ENCODE measurements at regions not wholly inside any gene's neighbourhood (a gene's known extent, or its start where the extent isn't known, plus 50 kb on each side); places are given as distances from the start of the nearest gene placed in this dataset.

DNA sequence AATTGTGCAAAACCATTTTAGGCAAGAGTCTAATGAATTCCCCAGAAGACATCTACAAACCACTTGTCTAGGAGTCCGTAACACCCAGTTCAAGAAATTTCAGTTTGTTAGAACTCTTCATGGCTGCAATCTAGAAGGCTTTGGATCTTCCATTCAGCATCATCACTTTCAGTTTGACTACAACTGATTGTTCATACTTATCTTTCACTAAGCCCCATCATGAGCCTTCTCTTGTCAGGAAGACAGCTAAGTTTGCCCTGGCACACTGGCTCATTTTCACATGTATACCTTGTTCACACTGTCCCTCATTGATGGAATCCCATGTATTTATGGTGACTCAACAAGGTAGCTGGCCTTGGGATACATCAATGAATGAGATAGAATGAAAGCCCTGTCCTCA, 898.4 kb upstream of the CELF4 start:
- DNase-seq = no peak

DNA sequence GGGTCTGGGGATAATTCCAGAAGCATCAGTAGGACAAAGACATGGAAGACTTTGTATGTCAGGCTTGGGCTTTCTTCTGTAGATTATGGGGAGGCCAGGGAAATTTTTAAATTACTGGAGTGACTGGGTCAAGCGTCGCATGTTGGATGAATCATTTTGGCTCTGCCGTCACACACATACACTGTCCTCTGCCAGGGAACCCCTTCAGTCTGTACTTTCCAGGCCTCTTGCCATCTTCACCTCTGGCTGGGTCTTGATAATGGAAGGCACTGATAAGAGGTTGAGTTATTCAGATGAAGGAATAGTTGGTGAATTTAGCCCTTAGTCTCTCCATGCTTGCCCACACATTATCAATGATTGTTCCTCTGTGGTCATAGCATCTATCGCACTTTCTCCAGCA, 895.1 kb upstream of the CELF4 start:
- no peak for DNase-seq

DNA sequence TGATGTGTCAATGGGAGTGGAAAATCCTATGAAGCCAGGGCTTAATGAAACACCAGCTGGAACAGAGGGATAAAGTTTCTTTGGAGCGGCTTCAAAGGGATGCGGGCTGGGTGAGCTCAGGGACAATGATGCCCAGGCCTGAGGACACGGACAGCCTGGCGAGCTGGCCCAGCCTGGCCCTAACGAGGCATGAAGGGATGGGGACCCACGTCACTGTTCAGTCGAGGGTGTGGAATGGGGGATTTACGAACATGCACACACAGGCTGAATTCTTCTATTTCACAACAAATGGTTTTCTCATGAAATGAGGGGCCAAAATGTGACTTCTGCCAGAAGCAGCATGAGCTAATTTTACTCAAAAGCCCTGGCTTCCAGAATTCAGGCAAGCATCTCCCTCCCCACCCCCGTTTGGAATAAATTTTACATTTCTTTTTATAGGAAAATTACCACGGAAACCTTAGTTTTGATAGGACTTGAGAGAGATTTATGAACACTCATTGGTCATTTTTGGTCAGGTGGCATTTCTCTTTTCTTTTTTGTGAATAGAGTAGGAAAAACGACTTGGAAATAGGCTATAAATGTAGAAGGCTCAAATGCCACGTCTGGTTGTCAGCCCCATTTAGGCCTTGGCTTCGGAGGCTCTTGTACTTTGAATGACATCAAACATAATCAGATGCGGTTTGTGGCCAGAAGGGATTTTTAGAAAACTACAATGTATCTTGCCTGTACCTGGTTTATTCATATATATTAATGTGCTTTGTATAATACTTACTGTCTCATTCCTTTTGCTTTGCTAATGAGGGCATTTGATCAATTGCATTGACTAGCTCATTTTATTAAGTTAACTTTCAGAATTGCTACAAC, 893.8 kb upstream of the CELF4 start:
- no peak for DNase-seq

DNA sequence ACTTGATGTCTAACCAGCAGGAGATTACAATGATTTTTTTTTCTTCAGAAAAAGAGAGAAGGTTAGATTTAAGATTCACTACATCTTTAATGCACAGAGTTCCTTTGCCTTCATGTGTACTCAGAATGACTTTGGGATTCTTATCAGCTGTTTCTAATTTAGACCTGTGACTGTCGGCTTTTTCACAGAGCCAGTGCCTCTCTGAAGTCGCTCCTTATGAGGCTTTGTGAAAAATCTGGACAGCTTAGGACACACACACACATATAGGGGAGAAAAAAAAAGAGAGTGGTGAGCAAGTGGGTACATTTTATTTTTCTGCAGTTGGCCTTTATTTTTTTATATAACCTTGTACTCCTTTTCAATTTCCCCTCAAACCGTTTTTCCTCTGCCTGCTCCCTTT, 893.1 kb upstream of the CELF4 start:
- no peak for DNase-seq

DNA sequence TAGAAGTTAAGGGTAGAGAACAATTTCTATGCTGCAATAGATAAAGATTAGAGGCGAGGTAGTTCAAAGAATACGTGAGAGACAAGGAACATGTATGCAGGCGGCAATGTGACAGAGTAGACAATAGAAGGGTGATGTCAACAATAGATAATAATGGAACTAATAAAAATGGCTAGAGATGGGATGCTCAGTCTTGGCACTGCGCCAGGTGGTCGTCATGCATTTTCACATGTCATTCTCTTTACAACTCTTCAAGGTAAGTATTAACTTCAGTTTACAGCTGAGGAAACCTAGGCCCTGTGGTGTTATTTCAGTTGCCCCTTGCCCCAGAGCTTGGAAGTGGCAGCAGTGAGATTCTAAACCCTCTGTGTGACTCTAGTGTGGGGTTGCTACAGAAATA, 890.7 kb upstream of the CELF4 start:
- no peak for DNase-seq

DNA sequence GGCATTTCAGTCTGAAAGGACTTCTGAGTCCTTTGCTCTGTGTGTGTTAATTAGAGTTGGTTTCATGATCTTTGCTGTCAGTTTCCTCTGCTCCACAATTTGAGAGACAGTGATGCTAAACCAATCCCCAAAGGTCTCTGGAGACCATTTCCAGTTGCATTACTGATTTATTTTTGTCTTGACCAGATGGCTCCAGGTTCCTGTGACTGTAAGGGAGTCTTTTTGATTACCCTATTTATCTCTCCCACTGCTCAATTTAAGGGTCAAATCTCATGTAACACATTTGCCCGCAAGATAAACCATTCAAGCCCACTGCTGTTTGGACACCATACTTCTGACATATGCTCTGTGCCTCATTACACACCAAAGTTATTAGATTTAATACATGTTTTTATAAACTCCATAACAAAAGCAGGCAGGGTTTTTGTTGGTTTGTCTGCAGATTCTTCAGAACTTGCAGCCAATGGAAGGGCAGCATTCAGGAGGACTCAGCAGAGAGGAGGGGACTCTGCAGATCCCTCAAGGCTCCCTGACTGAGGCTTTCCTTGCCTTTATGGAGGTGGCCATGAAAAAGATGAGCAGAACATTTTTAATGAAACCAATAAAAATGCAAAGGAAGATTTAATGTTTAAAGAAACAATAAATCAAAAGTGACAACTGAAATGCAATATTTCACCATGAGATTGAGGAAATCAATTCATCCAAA, 889.3 kb upstream of the CELF4 start:
- DNase-seq = no peak

DNA sequence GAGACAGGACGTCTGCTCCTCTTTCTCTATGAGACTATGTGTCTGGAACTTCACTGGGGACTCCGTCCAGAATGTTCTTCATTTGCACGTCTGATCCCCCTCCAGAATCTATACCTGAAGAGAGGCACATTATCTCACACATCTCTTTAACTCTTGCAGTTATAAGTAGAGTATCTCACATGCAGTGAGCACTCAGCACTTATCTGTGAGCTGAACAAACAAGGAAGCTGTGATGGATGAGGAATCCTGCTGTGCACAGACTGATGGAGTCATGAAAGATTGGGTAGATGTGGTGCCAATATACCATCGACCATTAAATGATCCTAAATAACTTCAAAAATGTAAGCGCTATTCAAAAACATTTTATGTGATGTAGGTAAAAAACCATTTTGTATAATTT, 888.3 kb upstream of the CELF4 start:
- no peak for DNase-seq

DNA sequence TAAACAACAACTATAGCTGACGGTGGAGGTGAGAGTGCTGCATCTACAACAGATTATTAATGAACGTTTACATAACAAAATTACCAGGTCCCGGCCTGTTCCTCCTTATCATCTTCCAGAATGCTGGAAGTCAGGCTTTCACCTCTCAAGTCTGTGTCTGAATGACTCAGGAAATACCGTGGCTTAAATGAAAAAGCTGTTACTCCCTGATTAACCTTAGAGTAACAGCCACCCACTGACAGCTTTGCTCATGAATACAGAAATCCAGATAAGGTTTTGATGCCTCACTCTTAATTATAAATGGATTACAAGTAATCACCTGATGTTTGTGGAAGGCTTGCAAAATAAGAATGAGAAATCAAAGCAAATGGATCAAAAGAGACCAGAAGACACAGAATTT, 885.3 kb upstream of the CELF4 start:
- DNase-seq = no peak

DNA sequence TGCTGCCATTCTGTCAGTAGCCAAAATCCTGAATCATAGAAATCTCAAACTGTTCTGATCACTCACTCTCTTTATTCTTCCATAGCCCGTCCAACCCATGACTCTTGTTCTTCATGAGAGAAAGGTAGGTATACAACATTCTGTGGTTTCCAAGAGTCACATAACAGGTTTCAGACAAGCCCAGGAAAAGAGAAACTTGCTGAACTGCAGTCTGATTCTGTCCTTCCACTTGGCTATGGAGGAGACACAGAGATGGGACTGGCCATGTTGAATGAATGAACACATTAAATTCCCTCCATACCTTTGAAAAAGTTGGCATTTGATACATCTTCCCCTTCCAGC, 880.2 kb upstream of the CELF4 start:
- DNase-seq = no peak

DNA sequence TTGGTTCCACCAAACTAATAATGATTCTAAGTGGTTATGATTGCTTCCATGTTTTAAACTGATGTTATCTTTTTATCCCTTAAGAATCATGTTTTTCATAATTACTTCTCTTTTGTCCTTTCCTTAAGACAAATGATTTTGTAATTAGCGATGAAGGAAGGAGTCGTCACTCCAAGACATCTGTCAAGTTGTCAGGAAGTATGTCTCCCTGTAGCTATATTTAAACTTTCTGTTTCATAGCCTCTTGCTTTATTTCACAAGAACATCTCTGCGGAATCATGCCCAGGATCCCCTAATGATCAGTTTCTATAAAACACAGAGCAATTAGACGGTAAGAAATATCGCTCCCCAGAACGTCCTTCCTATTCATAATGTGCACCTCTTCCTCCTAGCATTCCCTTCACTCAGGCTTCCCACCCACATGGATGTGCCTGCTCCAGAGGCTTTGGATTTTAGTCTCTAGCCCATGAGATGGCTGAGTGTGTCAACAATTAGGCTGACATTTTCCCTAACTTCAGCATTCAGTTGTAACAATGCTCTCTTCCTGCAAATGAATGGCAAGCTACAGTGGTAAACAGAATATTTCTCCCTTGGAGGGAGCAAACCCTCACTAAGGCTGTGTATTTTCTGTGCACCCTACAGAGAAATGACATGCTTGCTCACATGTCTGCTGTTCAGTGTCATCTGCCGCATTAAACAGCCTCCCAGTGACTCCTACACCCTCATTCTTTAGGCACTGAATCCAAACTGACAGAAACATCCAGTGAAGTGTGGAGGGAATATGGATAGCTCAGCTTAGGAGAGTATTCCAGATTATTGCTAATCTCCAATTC, 879.6 kb upstream of the CELF4 start:
- DNase-seq = no peak

DNA sequence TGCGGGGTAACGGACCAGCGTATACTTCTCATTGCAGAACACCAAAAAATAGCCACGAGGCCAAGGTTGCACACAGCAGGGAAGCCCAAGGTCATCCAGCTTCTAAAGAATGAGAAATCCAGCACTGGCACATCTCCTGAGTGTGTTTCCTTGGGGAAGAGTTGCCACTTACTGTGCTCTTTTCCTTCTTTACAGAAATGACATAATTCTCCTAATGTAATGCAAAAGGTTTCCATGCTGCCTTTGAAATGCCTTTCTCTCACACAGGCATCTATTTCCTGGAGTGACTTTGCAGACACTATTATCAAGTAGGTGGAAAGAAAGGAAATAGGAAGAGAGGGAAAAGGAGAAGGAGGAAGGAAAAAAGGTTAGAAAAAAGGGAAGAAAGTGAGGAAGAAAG, 862.1 kb upstream of the CELF4 start:
- no peak for DNase-seq

DNA sequence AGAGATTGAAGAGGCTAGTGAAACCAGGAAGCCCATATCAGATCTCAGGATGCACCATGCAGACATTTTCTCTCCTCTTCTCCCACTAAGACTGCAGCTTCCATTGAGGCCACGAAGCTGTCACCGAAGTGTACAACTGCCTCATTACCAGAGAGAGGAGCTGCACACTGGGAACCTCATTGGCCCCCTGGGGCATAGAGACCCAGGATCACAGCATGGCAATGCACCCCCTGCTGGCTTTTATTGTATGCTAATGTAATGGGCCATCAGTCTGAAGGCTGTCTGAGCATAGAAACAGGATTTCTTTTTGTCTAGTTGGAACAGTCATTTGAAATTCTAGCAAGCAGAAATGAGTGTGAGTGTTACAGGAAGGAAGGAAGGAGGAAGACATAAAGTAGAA, 861.6 kb upstream of the CELF4 start:
- no peak for DNase-seq

DNA sequence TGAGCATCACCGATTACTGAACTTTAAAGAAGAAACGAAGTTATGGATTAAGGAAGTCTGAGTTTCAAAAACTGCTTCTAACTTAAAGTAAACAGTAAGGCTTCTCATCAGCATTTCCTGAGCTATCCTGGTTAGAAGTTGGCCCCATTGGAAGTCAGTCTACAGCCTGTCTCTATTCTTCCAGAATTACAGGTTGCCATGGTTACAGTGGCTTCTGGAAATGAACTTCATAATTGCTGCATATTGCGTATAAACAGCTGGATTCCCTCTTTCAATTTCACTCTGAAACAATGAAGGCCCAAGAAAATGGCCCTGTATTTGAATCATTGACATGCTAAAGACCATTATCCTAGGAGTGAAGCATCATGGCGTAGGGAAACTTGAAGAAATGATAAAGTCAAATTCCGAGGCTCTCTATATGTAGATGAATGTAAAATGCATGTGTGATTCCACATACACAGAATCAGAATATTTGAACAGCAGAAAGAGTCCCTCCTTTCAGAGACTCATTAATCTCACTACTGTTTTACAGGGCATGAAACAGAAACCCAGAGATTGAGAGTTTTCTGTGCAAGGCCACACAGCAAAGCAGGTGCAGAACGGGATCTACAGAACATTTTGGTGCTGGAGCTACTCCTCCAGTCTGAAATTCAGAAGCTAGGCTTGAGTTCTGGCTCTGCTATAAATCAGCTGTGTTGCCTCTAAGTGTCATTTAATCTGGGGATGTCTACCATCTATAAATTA, 856.4 kb upstream of the CELF4 start:
- no peak for DNase-seq

DNA sequence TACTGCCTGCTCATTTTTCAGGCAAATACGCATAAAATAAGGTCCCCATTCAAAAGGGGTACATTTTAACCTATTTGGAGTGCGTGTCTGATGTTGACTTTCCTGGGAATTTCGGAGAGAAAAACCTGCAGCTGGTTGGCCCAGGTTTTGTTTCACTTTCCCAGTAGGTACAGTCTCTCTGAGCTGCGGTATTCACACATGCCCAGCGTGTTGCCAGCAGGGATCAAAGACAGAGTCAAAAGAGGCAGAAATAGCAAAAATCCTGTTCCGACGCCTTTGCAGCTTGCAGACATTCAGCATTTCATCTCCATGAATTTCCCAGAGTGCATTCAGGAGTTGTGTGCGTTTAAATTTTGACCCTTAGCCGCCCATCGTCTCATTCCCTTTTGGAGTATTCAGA, 855.4 kb upstream of the CELF4 start:
- no peak for DNase-seq

DNA sequence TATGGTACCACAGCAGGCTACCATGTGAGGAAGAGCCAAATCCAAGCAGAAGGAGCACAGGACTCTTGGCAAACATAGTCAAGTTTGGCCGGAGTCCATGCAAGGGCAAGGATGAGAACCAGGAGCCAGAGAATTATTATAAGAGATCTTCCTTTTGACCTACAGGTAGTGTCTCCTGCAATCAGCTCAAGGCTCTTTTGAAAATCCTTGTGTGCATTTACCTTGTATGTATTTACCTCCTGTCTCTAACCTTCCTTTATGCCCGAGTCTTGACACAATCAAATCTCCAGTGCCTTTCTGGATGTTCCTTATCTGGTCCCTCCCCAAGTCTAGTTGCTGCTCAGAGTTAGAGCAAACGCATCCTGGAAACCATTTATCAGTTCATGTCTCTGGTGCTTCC, 855.0 kb upstream of the CELF4 start:
- no peak for DNase-seq

DNA sequence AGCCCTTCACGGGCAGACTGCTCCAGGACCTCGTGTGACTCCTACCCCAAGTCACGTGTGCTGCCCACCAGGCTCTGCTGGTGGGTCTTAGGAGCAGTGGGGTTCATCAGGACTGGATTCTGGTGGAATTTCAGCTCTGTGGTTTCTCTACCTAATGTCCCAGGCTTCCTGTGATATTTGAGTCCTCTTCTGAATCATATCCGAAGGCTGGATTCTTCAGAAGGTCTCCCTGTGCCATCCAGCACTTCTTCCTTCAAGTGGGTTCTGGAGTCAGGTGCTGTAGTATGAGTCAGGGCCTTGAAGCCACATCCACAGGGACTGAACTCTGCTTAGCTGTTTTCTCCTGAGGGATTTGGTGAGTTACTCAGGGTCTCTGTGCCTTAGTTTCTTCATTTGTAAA, 850.2 kb upstream of the CELF4 start:
- DNase-seq = no peak

DNA sequence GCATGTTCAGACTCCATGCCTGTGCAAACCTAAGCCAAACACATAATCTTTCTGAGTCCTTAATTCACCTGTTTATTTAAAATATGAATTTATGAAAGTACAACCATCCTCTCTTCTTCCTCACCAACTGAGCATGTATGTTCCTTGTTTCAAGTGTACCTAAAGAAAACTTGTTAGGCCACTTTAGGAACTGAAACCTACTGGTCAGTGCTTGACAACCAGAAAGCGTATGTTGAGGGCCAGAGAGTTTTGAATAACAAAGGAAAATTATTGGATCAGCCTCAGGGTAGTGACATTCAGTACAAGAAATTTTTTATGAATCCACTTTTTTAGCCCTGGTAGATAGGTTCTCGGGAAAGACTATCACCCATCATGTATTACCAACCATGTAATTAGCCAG, 847.6 kb upstream of the CELF4 start:
- DNase-seq = no peak

DNA sequence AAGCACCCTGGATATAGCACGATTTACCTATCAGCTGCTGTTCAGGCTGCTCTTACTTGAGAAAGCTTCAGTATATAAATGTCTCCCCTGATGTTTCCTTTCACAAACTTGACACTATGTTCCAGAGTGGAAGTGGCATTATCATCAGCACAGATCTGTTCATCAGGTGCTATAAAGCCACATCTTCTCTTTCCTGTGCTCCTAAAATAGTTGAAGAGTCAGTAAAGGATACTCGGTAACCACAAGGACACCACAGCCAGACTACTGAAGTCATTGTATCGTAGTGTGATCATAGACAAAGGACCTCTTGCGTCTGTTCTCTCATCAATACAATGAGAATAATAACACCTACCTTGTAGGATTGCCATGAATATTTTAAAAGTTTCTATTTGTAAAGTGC, 841.0 kb upstream of the CELF4 start:
- no peak for DNase-seq

DNA sequence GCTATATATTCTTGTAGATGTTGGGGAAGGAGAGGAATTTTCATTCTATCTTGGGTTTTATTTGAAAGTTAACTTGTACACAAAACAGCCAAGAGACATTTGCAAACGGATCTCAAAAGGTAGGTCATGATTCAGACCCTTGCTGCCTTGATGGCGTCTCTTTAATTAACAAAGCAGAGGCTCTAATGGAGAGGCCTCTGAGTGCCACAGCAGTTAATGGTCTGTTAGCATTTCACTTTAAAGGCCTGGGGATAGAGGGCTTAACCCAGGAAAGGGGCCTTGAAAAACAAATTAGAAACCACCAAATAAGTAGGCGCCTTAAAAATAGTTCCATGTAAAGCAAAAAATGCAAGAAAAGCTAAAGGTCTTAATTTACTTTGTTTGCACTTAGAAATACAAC, 836.9 kb upstream of the CELF4 start:
- no peak for DNase-seq

DNA sequence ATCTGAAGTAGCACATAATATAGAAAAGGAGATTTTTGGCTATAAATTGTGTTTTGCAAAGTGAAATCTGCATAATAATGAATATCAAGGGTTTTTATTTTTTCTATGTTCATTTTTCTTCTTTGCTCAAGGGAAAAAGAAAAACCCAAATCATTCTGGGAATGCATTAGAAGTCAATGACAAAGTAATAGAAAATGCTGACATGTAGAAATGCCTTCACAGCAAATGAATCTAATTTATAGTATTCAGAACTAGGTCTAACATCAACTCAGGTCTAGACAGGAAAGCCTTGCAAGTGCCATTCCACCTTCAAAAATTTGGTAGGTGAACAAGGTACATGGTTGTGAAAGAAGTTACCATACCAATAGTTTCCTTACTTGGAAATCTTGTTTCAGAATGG, 831.5 kb upstream of the CELF4 start:
- no peak for DNase-seq

DNA sequence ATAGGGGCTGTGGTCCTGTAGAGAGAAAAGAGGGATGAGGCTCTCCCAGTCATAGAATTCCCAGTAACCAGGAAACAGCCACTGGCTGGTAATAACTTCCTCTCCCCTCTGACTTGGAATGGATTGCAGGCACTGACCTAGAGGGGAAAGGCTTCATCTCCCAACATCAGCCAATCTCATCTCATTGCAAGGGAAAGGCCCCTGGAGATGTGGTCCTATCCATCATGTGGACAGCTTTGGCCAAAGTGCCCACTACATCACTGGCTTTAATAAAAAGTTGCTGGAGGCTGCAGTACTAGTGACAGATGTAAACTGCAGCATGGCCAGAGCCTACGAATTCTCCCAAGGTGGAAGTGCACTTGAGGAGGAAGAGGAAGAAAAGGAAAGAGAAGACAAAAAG, 820.5 kb upstream of the CELF4 start:
- no peak for DNase-seq

DNA sequence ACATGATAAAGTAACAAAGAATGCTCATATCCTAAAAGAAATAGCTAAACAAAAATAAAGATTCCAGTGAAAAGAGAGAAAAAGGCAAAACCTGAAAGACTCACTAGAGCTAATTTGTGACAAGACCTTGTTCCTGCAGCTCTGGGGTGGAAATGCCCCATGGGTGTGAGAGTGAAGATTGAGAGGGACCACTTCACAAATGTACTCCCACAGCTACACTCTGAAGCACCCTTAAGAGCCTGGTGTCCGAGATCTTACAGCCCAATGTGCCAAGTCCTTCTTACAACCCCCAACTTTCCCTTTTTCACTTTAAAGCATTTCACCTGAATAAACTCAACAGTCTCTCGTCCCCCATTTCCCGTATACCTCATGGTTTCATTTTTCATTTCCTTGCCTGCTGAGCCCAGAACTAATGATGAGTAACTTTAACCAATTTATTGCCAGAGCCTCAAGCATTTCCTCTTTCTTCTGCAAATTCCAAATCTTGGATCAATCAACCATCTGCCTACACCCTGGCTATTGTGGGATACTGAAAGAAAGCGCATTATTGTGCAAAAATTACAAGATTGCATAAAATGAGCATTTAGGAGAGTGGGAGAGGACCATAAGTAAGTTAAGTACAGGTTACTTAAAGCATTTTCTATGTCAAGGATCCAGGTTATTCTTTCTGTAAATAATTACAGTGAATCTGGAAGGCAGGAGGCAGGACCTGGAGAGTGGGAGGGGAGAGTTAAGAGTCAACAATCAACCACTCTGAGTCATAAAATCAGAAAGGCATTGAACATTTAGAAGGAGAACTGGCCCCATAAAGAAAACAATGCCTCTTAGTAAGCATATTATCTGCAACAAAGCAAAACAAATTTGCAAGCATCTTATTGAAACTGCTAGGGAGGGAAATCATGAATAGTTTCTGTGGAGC, 804.4 kb upstream of the CELF4 start:
- no peak for DNase-seq
